Activated CD8-positive, alpha-beta T cell treated with anti-CD3 and anti-CD28 coated beads, Interleukin-2, amount 10 ng/mL, durations not matched to agents 7 days and 5 days (primary cell): ENCODE measurements at regions not wholly inside any gene's neighbourhood (a gene's known extent, or its start where the extent isn't known, plus 50 kb on each side); places are given as distances from the start of the nearest gene placed in this dataset.
"Not testable (repeated sequence)": the region's sequence is repeated elsewhere in the genome, so short reads cannot be mapped to it uniquely, and the experiment has no call there.

Experiments used
- ATAC-seq: fragments of 150-1000 bp; cut with Tn5 transposase; one replicate; pipeline ENCODE4 v1.10.0; 2021; ENCODE audit warnings: moderate library complexity
- CTCF ChIA-PET: fragments of 350-600 bp; sonication (Branson Sonifier 250); formaldehyde crosslinking; loops from one replicate; lab custom pipeline; 2021; ENCODE audit warnings: antibody characterized with exemption; lab: Charles Lee
- POLR2A ChIA-PET: fragments of 350-600 bp; sonication (Branson Sonifier 250); formaldehyde crosslinking; loops from one replicate; lab custom pipeline; 2021; ENCODE audit warnings: antibody characterized with exemption; lab: Charles Lee
- DNase-seq: peaks from one replicate; pipeline ENCODE4 v3.0.0-alpha.2; 2020
- H3K27ac Mint-ChIP-seq: one replicate; pipeline ENCODE4 v1.8.0; 2021; ENCODE audit warnings: mild to moderate bottlenecking, mixed read lengths
- H3K27me3 Mint-ChIP-seq: one replicate; pipeline ENCODE4 v1.8.0; 2021; ENCODE audit warnings: low read depth, mixed read lengths
- H3K36me3 Mint-ChIP-seq: one replicate; pipeline ENCODE4 v1.8.0; 2021; ENCODE audit warnings: low read depth, mixed read lengths
- H3K4me1 Mint-ChIP-seq: one replicate; pipeline ENCODE4 v1.8.0; 2021; ENCODE audit warnings: low read depth, mixed read lengths
- H3K4me3 Mint-ChIP-seq: one replicate; pipeline ENCODE4 v1.8.0; 2021; ENCODE audit warnings: mild to moderate bottlenecking, mixed read lengths
- H3K9me3 Mint-ChIP-seq: one replicate; pipeline ENCODE4 v1.8.0; 2022; ENCODE audit warnings: mixed read lengths; ENCODE audit not compliant: insufficient read depth

GRCh38 chr4:31237233-31237632 is 517.1 kb downstream of the PCDH7 start:
- H3K9me3 Mint-ChIP-seq: peaks cover 19% of the 10 kb centered on the region
- no peak overlapping the region for H3K4me3 Mint-ChIP-seq
- ATAC-seq (no peak), DNase-seq (no peak)
- ChIA-PET CTCF (no interaction called here), POLR2A (no interaction called here)
- no peaks in the 10 kb centered on the region for H3K27me3 Mint-ChIP-seq
- no peak overlapping the region for H3K27ac Mint-ChIP-seq
- no peaks in the 10 kb centered on the region for H3K4me1 Mint-ChIP-seq
- H3K36me3 Mint-ChIP-seq: no peaks in the 10 kb centered on the region

DNA sequence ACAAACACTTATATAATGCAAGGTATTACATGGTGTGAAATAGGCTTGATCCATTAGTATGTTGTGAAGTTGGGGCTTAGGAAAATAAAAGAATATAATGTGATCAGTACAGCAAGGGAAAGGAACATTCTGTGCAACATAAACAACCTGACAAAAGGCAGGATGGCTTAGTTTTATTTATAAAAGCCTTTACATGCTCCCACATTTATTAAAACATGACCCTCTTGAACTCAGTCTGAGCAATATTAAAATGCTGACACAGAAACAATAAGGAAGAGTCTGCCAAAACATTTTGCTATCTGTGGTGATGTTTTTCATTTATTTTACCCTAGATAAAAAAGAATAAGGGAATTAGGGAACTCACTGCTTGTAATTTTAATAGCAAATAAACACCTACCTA is 519.7 kb downstream of the PCDH7 start:
- POLR2A ChIA-PET: no interaction called here
- Mint-ChIP-seq H3K9me3 (peaks cover 21% of the 10 kb centered on the region), H3K27ac (no peak overlapping the region), H3K4me3 (no peak overlapping the region), H3K27me3 (no peaks in the 10 kb centered on the region), H3K36me3 (no peaks in the 10 kb centered on the region), H3K4me1 (no peaks in the 10 kb centered on the region)
- DNase-seq: no peak
- CTCF ChIA-PET: no interaction called here
- ATAC-seq: no peak

DNA sequence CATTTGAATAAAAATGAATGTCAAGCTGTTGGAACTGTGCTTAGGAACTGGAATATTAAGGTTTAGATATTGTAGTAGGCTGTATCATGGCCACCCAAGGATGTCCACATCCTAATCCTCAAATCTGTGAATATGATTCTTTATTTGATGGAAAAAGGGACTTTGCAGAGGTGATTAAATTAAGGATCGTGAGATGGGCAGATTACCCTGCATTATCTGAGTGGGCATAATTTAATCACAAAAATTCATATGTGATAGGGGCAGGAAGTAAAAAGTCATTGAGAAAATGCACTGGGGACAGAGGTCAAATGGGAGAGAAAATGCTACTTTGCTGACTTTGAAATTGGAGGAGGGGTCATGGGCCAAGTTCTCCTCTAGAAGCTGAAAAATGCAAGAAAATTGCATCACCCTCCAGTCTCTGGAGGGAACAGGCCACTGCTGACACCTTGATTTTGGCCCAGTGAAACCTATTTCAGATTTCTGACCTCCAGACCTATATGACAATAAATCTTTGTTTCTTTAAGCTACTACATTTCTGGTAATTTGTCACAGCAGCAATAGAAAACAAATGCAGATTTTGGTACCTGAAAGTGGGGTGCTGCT is 521.4 kb downstream of the PCDH7 start:
- Mint-ChIP-seq H3K36me3 (no peaks in the 10 kb centered on the region), H3K27me3 (no peaks in the 10 kb centered on the region), H3K4me3 (no peak overlapping the region), H3K27ac (no peak overlapping the region), H3K9me3 (peaks cover 19% of the 10 kb centered on the region), H3K4me1 (no peaks in the 10 kb centered on the region)
- DNase-seq (no peak), ATAC-seq (no peak)
- ChIA-PET CTCF (no interaction called here), POLR2A (no interaction called here)

GRCh38 chr4:31246856-31247255 is 526.7 kb downstream of the PCDH7 start:
- ChIA-PET CTCF (no interaction called here), POLR2A (no interaction called here)
- Mint-ChIP-seq H3K4me1 (no peaks in the 10 kb centered on the region), H3K9me3 (peaks cover 16% of the 10 kb centered on the region), H3K4me3 (no peak overlapping the region), H3K36me3 (no peaks in the 10 kb centered on the region), H3K27ac (no peak overlapping the region), H3K27me3 (no peaks in the 10 kb centered on the region)
- ATAC-seq (no peak), DNase-seq (no peak)

- POLR2A ChIA-PET: no interaction called here
- DNase-seq: no peak
- Mint-ChIP-seq H3K27me3 (no peaks in the 10 kb centered on the region), H3K9me3 (peaks cover 24% of the 10 kb centered on the region), H3K36me3 (no peaks in the 10 kb centered on the region), H3K4me1 (no peaks in the 10 kb centered on the region), H3K27ac (no peak overlapping the region), H3K4me3 (no peak overlapping the region)
- no peak for ATAC-seq
- CTCF ChIA-PET: no interaction called here
Measured at GRCh38 chr4:31259119-31259518, 539.0 kb downstream of the PCDH7 start.

DNA sequence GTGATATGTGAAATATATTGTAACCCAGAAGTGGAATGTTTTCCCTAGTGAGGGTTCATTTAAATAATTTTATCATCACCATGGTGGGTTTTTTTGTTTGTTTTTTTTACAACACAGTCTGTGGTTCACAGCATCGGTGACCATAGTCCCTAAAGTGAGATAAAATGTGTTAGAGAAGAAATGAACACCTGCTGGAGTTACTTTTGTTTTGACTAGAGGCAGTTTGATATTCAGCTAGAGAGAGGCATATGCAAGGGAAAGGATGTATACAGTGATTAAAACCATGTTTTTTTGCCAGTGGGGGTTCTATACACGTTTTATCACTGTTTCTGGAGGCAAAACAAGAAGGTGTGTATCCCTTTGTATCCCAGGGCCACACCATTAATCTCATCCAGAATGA is 541.5 kb downstream of the PCDH7 start:
- H3K36me3 Mint-ChIP-seq: no peaks in the 10 kb centered on the region
- DNase-seq (no peak), ATAC-seq (no peak)
- ChIA-PET CTCF (no interaction called here), POLR2A (no interaction called here)
- H3K4me3 Mint-ChIP-seq: no peak overlapping the region
- peaks cover 26% of the 10 kb centered on the region for H3K9me3 Mint-ChIP-seq
- no peaks in the 10 kb centered on the region for H3K4me1 Mint-ChIP-seq
- no peaks in the 10 kb centered on the region for H3K27me3 Mint-ChIP-seq
- H3K27ac Mint-ChIP-seq: no peak overlapping the region

- ATAC-seq, CTCF ChIA-PET, H3K4me3 Mint-ChIP-seq, H3K4me1 Mint-ChIP-seq, H3K36me3 Mint-ChIP-seq, H3K27me3 Mint-ChIP-seq, POLR2A ChIA-PET, H3K9me3 Mint-ChIP-seq, DNase-seq, H3K27ac Mint-ChIP-seq: not testable (repeated sequence)
Measured at GRCh38 chr4:31266094-31266493, 545.9 kb downstream of the PCDH7 start.

- H3K36me3 Mint-ChIP-seq: no peaks in the 10 kb centered on the region
- H3K9me3 Mint-ChIP-seq: peaks cover 3% of the 10 kb centered on the region
- DNase-seq: no peak
- ChIA-PET POLR2A (no interaction called here), CTCF (no interaction called here)
- no peak overlapping the region for H3K27ac Mint-ChIP-seq
- H3K4me3 Mint-ChIP-seq: no peak overlapping the region
- H3K4me1 Mint-ChIP-seq: no peaks in the 10 kb centered on the region
- H3K27me3 Mint-ChIP-seq: no peaks in the 10 kb centered on the region
- no peak for ATAC-seq
Measured at GRCh38 chr4:31272331-31273061, 552.3 kb downstream of the PCDH7 start.

- Mint-ChIP-seq H3K4me3 (no peak overlapping the region), H3K9me3 (peaks cover 10% of the 10 kb centered on the region), H3K27ac (no peak overlapping the region), H3K27me3 (no peaks in the 10 kb centered on the region), H3K4me1 (no peaks in the 10 kb centered on the region), H3K36me3 (no peaks in the 10 kb centered on the region)
- ChIA-PET CTCF (no interaction called here), POLR2A (no interaction called here)
- DNase-seq (no peak), ATAC-seq (no peak)
Measured at GRCh38 chr4:31275906-31276305, 555.7 kb downstream of the PCDH7 start.

GRCh38 chr4:31283679-31284078 is 563.5 kb downstream of the PCDH7 start:
- Mint-ChIP-seq H3K36me3 (no peaks in the 10 kb centered on the region), H3K4me3 (no peak overlapping the region), H3K4me1 (no peaks in the 10 kb centered on the region), H3K27ac (no peak overlapping the region), H3K9me3 (peaks cover 19% of the 10 kb centered on the region), H3K27me3 (no peaks in the 10 kb centered on the region)
- CTCF ChIA-PET: no interaction called here
- no peak for ATAC-seq
- POLR2A ChIA-PET: no interaction called here
- no peak for DNase-seq

- ChIA-PET POLR2A (no interaction called here), CTCF (no interaction called here)
- Mint-ChIP-seq H3K4me1 (no peaks in the 10 kb centered on the region), H3K27me3 (no peaks in the 10 kb centered on the region), H3K27ac (no peak overlapping the region), H3K4me3 (no peak overlapping the region), H3K9me3 (peaks cover 21% of the 10 kb centered on the region), H3K36me3 (no peaks in the 10 kb centered on the region)
- no peak for ATAC-seq
- no peak for DNase-seq
Measured at GRCh38 chr4:31290836-31291235, 570.7 kb downstream of the PCDH7 start.

- CTCF ChIA-PET: no interaction called here
- Mint-ChIP-seq H3K4me1 (no peaks in the 10 kb centered on the region), H3K4me3 (no peak overlapping the region), H3K27ac (no peak overlapping the region), H3K9me3 (peaks cover 18% of the 10 kb centered on the region), H3K27me3 (no peaks in the 10 kb centered on the region), H3K36me3 (no peaks in the 10 kb centered on the region)
- ATAC-seq (no peak), DNase-seq (no peak)
- POLR2A ChIA-PET: no interaction called here
Measured at GRCh38 chr4:31291238-31291637, 571.1 kb downstream of the PCDH7 start.
